D341Med (cell line): ENCODE measurements at regions not wholly inside any gene's neighbourhood (a gene's known extent, or its start where the extent isn't known, plus 50 kb on each side); places are given as distances from the start of the nearest gene placed in this dataset.

Experiments used
- DNase-seq: peaks from one replicate; pipeline ENCODE4 v3.0.0; 2012; ENCODE audit warnings: low spot score

DNA sequence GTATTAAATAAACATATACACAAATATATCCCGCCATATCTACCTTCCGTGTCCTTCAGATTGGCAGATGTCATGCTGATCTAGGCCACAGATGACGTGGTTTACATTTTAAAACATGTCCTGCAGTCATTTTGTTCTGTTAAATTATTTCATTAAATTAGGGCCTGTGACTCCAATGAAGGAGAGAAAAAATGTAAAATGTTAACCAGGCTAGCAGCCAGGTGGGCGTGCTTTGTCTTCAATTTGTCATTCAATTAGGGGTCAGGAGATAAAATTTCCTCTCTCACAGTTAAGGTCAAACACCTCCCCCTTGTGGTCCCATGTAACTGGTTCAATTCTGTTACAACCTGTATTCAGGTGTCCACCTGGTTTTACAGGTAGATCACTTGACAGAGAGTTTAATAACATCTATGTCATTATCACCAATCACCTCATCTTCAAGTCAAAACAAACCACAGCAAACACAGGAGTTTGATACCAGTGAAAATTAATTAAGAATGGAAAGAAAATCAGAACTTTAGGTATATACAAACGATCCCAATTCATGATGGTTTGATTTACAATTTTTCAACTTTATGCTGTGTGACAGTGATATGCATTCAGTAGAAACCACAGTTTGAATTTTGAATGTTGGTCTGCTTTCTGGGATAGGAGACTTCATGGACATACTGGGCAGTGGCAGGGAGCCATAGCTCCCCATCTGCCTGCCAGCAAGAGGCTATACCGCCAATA, 339.4 kb downstream of the CMPK2 start:
- no peak for DNase-seq

DNA sequence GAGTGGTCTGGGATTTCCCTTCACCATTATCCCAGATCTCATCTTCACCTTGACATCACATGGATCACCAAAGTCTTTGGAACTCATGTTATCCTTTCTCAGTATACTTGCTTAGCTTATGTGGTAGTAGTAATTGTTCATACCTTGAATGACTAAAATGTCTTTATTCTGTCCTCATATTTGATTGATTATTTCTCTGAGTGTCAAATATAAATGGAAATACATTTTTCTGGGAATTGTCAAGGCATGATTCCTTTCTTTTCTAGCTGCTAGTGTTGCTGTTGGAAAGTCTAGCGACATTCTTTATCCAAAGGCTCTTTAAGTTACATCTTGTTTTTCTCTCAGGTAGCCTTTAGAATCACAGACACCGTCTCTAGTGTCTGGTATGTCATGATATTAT, 334.4 kb downstream of the CMPK2 start:
- no peak for DNase-seq

DNA sequence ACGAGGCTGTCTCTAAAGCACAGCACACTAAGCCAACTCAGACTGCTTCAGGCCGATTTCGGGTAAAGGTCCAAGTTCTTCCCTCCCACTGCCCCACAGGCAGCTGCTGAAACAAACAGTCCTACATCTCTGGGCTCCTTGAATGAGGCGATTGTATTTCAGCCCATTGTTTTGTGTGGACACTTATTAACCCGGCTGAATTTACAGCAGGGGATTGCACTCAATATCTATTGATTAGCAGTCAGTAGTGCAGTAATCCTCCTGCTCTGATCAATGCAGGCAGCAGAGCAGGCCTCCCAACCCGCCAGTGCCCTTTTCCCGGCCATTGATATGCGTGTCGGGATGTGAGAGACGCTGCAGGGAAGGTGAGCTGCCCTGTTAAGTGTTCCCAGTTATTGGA, 330.1 kb downstream of the CMPK2 start:
- DNase-seq = no peak

DNA sequence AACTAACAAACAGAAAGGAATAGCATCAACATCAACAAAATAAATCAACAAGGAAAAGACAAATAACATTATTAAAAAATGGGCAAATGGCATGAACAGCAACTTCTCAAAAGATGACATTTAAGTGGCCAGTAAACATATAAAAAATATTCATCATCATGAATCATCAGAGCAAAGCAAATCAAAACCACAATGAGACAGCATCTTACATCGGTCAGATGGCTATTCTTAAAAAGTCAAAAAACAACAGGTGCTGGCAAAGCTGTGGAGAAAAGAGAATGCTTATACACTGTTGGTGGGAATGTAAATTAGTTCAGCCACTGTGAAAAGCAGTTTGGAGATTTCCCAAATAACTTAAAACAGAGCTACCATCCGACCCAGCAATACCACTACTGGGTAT, 327.1 kb downstream of the CMPK2 start:
- no peak for DNase-seq

DNA sequence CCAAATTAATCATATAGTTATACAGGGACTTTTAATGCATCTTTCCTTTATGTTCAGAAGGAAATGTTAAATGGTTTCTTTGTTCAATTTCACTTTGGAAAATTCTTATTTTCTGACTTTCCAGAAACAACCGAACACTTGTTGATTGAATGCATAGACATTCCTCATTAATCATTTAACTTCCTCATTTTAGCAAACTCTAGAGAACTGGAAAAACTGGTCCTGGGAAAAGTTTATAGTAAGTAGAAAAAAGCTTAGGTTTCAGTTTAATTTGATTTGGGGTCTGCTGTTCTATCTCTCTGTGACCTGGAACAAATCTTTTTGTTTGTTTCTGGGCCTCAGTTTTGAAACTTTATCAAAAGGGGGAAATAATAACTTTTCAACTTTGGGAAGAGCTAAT, 320.4 kb downstream of the CMPK2 start:
- DNase-seq = no peak

DNA sequence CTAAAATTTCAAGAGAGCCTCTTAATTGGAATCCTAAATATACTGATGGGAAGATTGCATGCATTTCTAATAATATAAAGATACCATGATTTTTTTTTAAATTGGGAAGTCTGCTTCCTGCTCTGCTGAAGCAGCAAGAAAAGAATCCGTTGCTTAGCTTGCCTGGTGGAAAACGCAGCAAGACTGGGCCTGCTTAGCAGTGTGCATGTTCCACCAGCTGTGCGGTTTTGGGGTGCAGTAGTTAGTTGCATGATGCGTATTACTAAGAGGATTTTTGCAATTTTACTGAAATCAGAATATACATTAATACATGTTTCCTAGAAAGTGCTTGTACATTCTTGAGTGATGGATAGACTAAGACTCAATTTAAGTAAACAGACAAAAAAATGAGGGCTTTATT, 319.9 kb downstream of the CMPK2 start:
- DNase-seq = no peak

DNA sequence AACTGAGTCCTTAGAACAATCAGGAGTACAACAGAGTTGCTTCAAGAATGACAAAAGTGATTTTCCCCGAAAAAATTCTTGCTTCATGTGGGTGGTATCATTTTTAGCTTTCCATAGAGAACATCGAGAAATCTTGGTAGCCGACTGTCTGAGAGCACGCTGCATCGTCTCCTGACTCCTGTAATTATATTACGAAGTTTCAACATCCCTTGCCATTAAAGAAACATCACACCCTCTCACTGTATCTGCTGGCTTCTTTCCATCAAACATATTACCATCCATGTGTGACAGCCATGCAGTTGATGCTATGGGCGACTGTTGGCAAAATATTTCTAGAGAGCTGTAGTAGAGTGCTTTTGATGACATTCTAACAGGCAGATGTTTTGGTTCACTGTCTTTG, 311.2 kb downstream of the CMPK2 start:
- DNase-seq = no peak

DNA sequence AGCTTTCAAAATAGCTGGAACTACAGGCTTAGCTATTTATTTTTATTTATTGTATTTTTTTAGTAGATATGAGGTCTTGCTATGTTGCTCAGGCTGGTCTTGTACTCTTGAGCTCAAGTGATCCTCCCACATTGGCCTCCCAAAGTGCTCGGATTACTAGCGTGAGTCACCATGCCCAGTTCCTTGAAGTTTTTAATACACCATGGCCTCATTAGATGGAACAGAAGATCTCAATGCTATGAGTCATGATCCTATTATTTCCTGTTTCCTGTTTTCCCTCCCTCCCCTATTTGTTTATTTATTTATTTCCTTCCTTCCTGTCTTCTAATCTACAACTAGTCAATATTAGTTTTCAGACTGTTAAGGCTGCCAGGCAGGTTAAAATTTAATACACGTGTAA, 309.0 kb downstream of the CMPK2 start:
- DNase-seq = no peak

DNA sequence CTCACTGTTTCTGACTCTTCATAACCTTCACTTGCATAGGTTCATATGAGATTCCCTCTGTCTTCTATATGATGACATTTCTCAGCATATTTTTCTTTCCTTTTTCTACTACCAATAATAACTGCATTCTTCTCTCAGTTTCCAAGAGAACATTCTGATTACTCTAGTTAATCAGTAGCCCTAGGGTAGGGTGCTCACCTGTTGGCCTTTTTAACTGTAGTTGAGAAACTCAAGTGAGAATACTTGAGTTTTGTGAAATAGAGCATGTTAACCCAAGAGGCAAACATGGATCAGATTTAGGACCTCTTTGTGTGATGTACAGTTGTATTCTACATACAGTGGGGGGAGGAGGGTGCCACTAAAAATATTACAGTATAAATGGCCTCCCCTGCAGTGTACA, 308.0 kb downstream of the CMPK2 start:
- DNase-seq = no peak

DNA sequence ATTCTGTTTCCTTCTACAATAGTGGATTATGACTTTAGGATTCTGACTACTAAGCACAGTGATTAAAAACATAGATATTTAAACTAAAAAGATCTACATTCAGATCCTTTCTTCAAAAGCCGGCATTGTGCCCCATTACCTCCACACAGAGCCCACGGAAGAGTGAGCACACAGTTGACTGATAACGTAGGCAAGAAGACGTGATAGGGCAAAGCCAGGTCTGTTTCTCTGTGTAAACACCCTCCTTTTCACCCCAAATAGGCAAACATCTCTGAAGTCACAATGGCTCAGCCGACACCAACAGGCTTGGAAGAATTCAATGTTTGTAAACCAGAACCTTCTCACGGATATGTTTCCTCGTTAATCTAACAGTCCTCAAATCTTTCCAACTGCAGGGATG, 302.9 kb downstream of the CMPK2 start:
- DNase-seq = no peak

DNA sequence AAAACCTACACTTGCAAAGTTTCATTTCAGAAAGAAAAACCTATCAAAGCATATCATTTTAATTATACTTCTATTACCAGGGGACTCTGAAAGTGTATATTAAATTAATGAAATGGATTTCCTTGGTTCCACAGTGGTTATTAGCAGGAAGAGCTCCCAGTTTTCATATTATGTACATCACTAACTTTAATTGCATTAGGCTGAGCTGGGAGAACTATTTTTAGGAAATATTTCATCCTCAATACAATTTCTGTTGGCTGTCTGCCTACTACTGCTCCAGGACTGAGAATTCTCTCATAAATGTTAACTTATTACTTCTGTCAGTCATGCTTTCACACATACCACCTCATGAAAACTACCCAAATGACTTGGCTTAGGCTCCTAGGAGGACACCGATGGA, 301.4 kb downstream of the CMPK2 start:
- DNase-seq = no peak

DNA sequence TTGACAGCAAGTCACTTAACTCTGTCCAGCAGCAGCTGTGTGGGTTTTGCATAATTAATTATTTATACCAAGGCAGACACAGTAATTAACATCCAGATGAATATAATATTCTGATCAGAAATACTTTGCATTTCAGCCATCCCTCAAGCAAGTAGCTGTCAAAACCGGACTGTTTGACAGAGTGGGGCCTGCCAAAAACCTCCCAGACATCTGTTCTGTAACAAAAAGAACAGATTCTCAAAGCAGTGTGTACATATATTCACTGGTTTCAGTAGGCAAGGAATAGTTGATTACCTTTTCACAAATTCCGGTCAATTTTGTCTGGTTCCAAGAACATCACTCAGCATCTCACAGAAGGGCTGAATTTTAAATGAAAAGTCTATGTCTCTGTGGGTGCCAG, 291.6 kb downstream of the CMPK2 start:
- no peak for DNase-seq

DNA sequence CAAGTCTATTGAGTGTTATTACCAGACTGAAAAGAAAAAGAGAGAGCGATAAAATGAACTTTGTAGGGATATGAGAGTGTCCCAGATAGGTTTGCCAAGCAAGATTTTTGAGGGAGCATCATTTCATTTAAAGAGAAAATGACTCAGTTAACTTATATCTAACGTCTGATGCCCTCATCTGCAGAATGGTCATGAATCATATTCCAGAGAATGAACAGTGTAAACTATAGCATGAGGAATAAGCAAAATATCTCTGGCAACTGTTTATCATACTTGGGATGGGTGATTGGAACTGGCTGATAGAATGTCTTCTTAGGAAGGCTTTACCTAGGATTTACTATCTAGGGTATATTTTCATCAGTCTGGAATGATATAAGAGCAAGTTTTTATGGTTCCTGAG, 289.4 kb downstream of the CMPK2 start:
- no peak for DNase-seq

DNA sequence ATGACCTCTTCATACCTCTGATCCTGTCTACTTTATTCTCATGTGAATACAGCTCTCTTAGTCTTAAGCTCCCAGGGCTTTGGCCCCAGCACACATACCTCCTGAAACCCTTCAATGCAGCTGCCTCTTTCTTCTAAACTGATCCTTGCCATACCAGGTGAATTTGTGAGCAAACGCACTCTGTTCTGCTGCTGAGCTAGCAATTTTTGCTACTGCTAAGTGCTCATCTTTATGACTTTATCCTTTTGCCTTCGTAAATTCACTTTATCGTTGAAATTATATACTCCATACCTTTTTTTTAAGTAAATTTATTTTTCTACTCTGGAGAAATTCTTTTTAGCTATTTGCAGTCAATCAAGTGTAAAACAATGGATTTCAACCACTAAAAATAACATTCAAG, 287.7 kb downstream of the CMPK2 start:
- no peak for DNase-seq

DNA sequence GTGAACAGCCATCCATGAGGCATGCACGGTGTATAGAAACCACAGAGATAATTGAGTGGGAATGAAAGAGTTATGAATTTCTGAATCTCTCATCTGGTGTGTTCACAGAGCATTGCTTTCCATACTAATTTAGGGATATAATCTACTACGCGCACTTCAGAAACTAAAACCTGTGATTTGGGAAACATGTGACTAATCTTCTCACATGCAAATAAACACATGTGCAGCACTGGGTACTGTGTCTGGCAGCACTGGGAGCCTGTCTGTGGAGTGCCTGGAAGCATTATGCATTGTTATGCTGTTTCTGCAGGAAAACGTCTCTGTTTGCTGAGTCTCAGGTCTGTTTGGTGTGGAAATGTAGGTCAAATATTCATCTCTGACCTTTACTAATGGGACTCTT, 287.3 kb downstream of the CMPK2 start:
- no peak for DNase-seq

DNA sequence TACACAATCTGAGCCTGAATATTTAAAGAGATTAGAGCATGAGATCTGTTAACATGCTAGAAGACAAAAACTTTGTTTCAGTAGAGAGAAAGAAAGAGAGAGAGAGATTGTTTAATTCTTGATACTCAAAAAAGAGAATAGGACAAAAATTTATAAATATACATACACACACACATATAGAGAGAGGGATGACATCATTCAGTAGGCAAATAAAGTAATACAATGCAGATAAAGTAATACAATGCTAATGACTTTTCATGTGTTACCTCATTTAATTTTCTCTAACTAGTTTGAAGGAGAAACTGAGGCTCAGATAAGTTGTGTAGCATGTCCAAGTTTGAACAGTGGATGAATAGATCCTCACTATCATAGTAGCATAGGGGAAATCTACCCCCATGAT, 286.4 kb downstream of the CMPK2 start:
- no peak for DNase-seq

DNA sequence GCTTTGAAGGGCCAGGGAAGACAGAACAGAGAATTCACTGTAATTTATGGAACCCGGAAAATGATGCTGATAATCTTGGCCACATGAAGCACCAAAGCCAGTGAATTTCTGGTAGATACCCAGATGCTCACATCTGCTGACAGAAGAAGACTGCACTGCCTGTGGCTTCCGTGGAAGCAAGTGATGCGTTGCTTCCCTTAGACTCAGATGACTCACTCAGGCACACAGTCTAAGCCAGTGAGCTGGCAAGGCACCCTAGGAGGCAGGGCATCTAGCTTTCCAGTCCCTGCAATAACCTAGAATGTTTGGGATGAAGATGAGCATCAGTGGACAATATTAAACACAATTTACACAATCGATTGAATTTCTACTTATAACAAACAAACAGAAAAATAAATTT, 284.7 kb downstream of the CMPK2 start:
- no peak for DNase-seq

DNA sequence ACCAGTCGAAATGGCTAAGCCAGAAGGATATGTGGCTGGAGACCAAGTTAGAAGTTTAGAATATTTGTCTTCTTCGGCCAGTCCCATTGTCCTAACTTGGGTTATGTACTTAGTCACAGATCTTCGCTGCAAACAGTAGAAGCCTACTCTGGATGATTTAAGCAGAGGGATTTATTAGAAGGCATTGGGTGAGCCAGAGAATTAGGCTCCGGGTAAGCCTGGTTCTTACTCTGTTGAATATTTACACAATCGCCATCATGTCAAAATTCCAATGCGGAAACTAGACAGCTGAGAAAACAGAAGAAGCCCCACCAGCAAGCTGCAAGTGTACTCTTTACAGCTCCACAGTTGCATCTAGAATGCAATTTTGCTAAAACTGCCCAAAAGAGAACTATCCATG, 276.6 kb downstream of the CMPK2 start:
- DNase-seq = no peak

DNA sequence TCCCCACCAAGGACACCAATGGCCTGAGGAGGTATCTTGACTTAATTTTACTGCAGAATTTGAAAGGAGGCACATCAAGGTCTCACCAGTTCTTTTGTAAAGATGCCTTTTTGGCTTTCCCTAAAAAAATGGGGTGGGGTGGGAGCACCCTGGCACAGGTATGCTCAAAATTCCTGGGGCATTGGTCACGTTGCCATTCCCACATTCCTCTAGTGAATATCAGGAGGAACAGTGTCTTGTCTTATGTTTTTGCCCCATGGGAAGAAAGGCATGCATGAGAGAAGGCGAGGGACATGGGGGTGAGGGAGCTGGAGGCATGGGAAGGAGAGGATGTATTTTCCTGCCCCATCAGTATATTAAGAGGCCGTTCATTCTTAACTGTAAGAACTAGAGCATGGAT, 275.3 kb downstream of the CMPK2 start:
- DNase-seq = no peak

DNA sequence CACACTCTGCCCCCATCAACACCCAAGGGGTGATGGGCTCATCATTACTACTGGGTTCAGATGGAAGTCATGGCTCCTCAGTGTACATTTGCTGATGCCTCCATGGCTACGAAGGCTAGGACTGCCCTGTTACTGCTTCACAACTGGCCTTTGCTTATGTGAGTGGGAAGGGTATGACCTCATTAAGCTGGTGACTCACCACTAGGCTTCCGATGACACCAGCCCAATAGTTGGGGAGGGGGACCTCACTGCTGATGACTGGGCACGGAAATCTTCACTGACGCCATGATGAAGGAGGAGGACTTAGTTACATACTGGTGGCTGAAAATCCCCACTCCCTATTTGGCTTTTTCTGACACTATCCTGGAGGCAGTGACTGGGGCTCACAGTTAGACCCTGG, 263.2 kb downstream of the CMPK2 start:
- no peak for DNase-seq

DNA sequence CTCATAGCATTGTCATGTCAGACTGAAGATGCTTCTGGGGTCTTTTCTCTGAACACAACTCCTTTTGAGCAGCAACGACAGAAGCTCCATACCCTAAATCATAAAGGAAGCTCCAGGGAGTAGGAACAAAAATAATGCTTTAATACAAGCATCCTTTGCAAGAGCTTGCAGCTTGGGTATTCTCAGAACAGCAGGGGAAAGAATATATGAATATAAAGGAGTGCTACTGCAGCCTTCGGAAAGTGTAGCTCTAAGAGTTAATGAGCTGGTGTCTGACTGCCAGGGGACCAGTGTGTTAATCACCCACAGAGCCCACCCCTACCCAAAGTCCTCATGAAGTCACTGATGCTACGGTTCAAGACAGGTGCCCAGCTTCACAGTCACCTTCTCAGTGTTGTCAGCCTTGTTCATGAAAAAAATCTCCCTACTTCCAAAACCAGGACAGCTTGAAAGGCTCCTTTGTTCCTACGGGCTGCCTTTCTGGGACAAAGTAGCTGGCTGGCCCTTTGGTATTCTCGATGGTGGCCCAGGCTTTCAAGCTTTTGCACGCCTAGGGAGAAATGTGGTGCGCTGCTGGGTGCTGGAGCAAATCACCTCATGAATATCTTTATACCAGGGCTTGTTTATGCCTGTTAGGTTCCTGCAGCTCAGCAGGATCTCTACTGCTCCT, 259.7 kb downstream of the CMPK2 start:
- no peak for DNase-seq

DNA sequence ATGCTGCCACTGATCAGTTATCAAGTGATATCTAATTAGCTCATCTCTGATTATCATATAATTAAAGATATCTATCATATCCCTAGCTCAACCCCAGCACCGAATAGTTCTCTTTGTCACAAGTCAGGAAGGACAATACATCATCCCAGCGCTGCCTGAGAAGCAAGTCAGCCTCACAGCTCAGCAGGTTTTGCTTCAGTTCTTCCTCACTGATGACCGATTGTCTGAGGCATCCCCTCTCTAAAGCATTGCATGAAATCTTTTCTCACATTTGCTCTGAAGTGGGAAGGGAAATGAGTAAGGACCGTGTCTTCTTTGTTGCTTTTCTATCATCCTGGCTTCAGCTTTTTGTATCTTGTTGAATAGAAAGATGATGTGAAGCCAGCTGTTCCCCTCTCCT, 247.9 kb downstream of the CMPK2 start:
- DNase-seq = no peak

DNA sequence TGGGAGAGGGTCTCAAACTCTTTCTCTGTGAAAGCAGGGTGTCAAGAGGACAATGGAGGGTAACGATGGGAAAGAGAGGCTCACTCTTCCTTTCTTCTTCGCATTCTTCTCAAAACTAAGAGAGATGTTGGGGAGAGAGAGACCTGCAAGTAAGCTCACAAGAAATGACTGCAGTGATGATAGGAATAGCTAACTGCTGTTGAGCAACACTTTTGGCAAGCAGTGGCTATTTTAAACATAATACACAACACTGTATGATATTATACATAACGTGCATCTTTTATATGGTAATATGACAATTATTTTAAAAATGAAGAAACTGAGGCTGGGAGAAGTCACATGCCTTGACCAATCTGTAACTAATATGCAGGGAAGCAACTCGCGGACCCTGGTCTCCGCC, 247.5 kb downstream of the CMPK2 start:
- DNase-seq = no peak

DNA sequence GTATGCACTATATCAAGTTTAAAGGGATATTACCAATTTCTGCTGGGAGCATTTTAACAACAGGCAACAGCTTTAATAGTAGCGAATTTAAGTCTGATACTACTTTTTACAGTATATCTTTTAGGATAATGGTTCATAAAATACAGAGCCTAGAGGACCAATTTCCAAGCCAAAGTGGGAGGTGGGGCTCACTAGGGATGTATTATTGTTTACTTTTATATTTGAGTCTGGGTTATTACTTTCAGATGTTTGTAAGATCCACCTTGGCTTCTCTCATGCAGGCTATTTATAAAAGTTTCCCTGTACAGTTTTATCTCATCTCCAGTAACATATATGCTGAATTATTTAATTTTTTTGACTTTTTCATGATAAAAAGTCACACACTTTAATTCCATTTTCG, 242.0 kb downstream of the CMPK2 start:
- no peak for DNase-seq
